HepG2 (cell line): ENCODE measurements at regions not wholly inside any gene's neighbourhood (a gene's known extent, or its start where the extent isn't known, plus 50 kb on each side); places are given as distances from the start of the nearest gene placed in this dataset.

Source experiments
- ATAC-seq: fragments of 200-7000 bp; cut with Tn5 transposase; 3 replicates; pipeline ENCODE4 v1.9.1; 2020; ENCODE audit warnings: mild to moderate bottlenecking, moderate library complexity
- BruUV-seq: library from RNA; stranded (reverse); fragments of 400-500 nt; replicated peaks from 2 replicates; lab custom pipeline; 2021; lab: Mats Ljungman, UMichigan
- CTCF ChIA-PET: fragments of 300-600 bp; formaldehyde crosslinking; extraction: SDS; loops from one replicate; lab custom pipeline; 2021; ENCODE audit warnings: low total read pairs, inconsistent platforms, low intra/inter-chr PET ratio; lab: Yijun Ruan, JAX
- POLR2A ChIA-PET: fragments of 350-600 bp; sonication (Branson Sonifier 250); formaldehyde crosslinking; loops from one replicate; lab custom pipeline; 2020; ENCODE audit warnings: antibody characterized with exemption, inconsistent platforms; lab: Yijun Ruan, JAX
- DNase-seq: peaks from one replicate; pipeline ENCODE4 v3.0.0-alpha.2; 2015; ENCODE audit warnings: low spot score
- FAIRE-seq: peaks from 3 replicates; lab custom pipeline; 2011; peaks lifted over from hg19 to GRCh38; lab: Jason Lieb, UNC
- H2AFZ ChIP-seq: one replicate; pipeline ENCODE4 v1.6.1; 2011; ENCODE audit warnings: low read length, inconsistent platforms
- H3K27ac ChIP-seq: fragments of 300-600 bp; 3 replicates; pipeline ENCODE4 v1.8.0; 2011; ENCODE audit warnings: mixed run types, mild to moderate bottlenecking, mixed read lengths, low read length, inconsistent platforms; ENCODE audit not compliant: insufficient read depth; ENCODE audit errors: extremely low read length
- H3K27me3 ChIP-seq, 2 experiments: fragments of 200-600 bp in 1 of 2; 2 replicates in 1 of 2; 3 replicates in 1 of 2; pipeline versions ENCODE4 v1.6.0 to v1.8.0; 2011; ENCODE audit warnings: low read length in 2 of 2, mild to moderate bottlenecking in 2 of 2, moderate library complexity in 2 of 2, inconsistent platforms in 1 of 2; ENCODE audit not compliant: insufficient read depth in 2 of 2, control insufficient read depth in 1 of 2
- H3K36me3 ChIP-seq, 2 experiments: fragments of 200-600 bp in 1 of 2; replicated peaks in 1 of 2; 2 replicates in 1 of 2; 3 replicates in 1 of 2; pipeline versions ENCODE4 v1.5.1 to v1.8.0; 2011; ENCODE audit warnings: low read length in 2 of 2, inconsistent platforms in 1 of 2; ENCODE audit not compliant: insufficient read depth in 2 of 2, control insufficient read depth in 1 of 2
- H3K4me1 ChIP-seq: 2 replicates; pipeline ENCODE4 v1.5.1; 2012; ENCODE audit warnings: low read length, inconsistent platforms; ENCODE audit not compliant: insufficient read depth
- H3K4me2 ChIP-seq: 2 replicates; pipeline ENCODE4 v1.6.0; 2011; ENCODE audit warnings: low read depth, low read length, inconsistent platforms
- H3K4me3 ChIP-seq, 3 experiments: fragments of 200-600 bp in 1 of 3; sonication (generic), shearing (Covaris generic) in 1 of 3; replicated peaks in 1 of 3; 2 replicates each; pipeline ENCODE4 v1.5.1; 2011 to 2016; ENCODE audit warnings: low read length in 3 of 3, inconsistent platforms in 2 of 3, low read depth in 2 of 3, mild to moderate bottlenecking in 2 of 3, control low read depth in 1 of 3, mixed read lengths in 1 of 3; ENCODE audit not compliant: insufficient read depth in 1 of 3
- H3K79me2 ChIP-seq: one replicate; pipeline ENCODE4 v1.6.1; 2011; ENCODE audit warnings: low read length, inconsistent platforms; ENCODE audit not compliant: insufficient read depth
- H3K9ac ChIP-seq: 2 replicates; pipeline ENCODE4 v1.6.0; 2011; ENCODE audit warnings: mild to moderate bottlenecking, low read depth, low read length, inconsistent platforms; ENCODE audit not compliant: insufficient read depth
- H3K9me3 ChIP-seq: 2 replicates; pipeline ENCODE4 v1.5.1; 2012; ENCODE audit warnings: mild to moderate bottlenecking, low read length
- H4K20me1 ChIP-seq: 2 replicates; pipeline ENCODE4 v1.6.0; 2011; ENCODE audit warnings: inconsistent platforms, mild to moderate bottlenecking, low read length, moderate library complexity; ENCODE audit not compliant: insufficient read depth
- ATF2 ChIP-seq: sonication (generic); formaldehyde crosslinking; IDR thresholded peaks from 2 replicates; pipeline ENCODE4 v1.4.0; 2020; ENCODE audit warnings: missing genetic modification reagents
- FOXC1 ChIP-seq: sonication (generic); formaldehyde crosslinking; IDR thresholded peaks from 2 replicates; pipeline ENCODE4 v1.8.0; 2022; ENCODE audit warnings: mild to moderate bottlenecking, missing genetic modification reagents, borderline replicate concordance
- GLMP ChIP-seq: sonication (generic); formaldehyde crosslinking; IDR thresholded peaks from 2 replicates; pipeline ENCODE4 v1.9.0; 2021; ENCODE audit warnings: missing genetic modification reagents, mild to moderate bottlenecking, borderline replicate concordance
- HDAC2 ChIP-seq: sonication (generic); formaldehyde crosslinking; IDR thresholded peaks from 2 replicates; pipeline ENCODE4 v1.4.0; 2020; ENCODE audit warnings: missing genetic modification reagents
- HMGA1 ChIP-seq: sonication (generic); formaldehyde crosslinking; conservative IDR thresholded peaks from 2 replicates; pipeline ENCODE4 v1.4.0; 2020; ENCODE audit warnings: missing genetic modification reagents
- MED1 ChIP-seq: sonication (generic); formaldehyde crosslinking; IDR thresholded peaks from 2 replicates; pipeline ENCODE4 v1.4.0; 2020; ENCODE audit warnings: missing genetic modification reagents
- MEIS1 ChIP-seq: sonication (generic); formaldehyde crosslinking; IDR thresholded peaks from 2 replicates; pipeline ENCODE4 v1.9.0; 2021; ENCODE audit warnings: mild to moderate bottlenecking, missing genetic modification reagents, moderate library complexity, borderline replicate concordance
- PCBP2 ChIP-seq: fragments of 200-400 bp; formaldehyde crosslinking; optimal IDR thresholded peaks from 2 replicates; pipeline ENCODE3; 2018; ENCODE audit warnings: low read length, low read depth; ENCODE audit not compliant: poor library complexity, severe bottlenecking
- U2AF2 ChIP-seq: fragments of 200-400 bp; formaldehyde crosslinking; IDR thresholded peaks from 2 replicates; pipeline ENCODE4 v1.6.1; 2017; ENCODE audit warnings: low read depth, mild to moderate bottlenecking, low read length
- ZFX ChIP-seq: sonication (generic); formaldehyde crosslinking; IDR thresholded peaks from 2 replicates; pipeline ENCODE4 v1.4.0; 2020; ENCODE audit warnings: mild to moderate bottlenecking, low read depth, missing genetic modification reagents, moderate library complexity
- ZNF614 ChIP-seq: IDR thresholded peaks from 2 replicates; pipeline ENCODE4 v1.6.1; 2018; ENCODE audit warnings: missing biosample characterization, missing genetic modification reagents, inconsistent platforms, borderline replicate concordance
- WGBS: methylation state at CpG from one replicate; pipeline ENCODE4 v1.1.6; 2017; ENCODE audit warnings: low lambda C conversion rate; 5-methylcytosine and 5-hydroxymethylcytosine counted together
- in situ Hi-C: cut with HindIII; loops from 2 replicates; pipeline ENCODE4 v1.10.0; 2017; ENCODE audit warnings: low pct_unique_long_range_greater_than_20kb; ENCODE audit not compliant: extremely low pct_ligation_motif_present
- intact Hi-C: fragments of 100-400 bp; cut with micrococcal nuclease; formaldehyde crosslinking; loops from one replicate; pipeline ENCODE4 v1.10.0; 2022; ENCODE audit not compliant: unreplicated experiment

- ATAC-seq (no peak), FAIRE-seq (no peak), DNase-seq (no peak)
- H3K27ac ChIP-seq: no peak overlapping the region
- H3K4me3 ChIP-seq: no peak overlapping the region
- ChIA-PET CTCF (no interaction called here), POLR2A (no interaction called here)
- H4K20me1 ChIP-seq: no peaks in the 10 kb centered on the region
- H3K9me3 ChIP-seq: no peaks in the 10 kb centered on the region
- H3K36me3 ChIP-seq: no peaks in the 10 kb centered on the region
- intact Hi-C loops (loop anchor here (2.0 kb wide), 1 partner anchor 69 kb away; no protein-coding TSS in a partner anchor), in situ Hi-C loops (no loop called here)
- no peaks in the 10 kb centered on the region for H3K79me2 ChIP-seq
- no peak overlapping the region for H3K4me2 ChIP-seq
- 0% methylated on average over 1 of the region's 1 CpG for WGBS
- BruUV-seq: no TSS peak
- TF ChIP-seq GLMP (CRISPR knock-in tag) (no peak), ZFX (CRISPR knock-in tag) (no peak), FOXC1 (CRISPR knock-in tag) (no peak), MED1 (CRISPR knock-in tag) (no peak), MEIS1 (CRISPR knock-in tag) (no peak), PCBP2 (no peak), ZNF614 (no peak), ATF2 (CRISPR knock-in tag) (no peak), HDAC2 (no peak), U2AF2 (no peak), HMGA1 (no peak)
- no peaks in the 10 kb centered on the region for H3K4me1 ChIP-seq
- H3K9ac ChIP-seq: no peak overlapping the region
- H3K27me3 ChIP-seq: no peaks in the 10 kb centered on the region
- H2AFZ ChIP-seq: no peak overlapping the region
Measured at GRCh38 chr9:16245756-16246440, 624.6 kb downstream of the BNC2 start.
